DMS153 (cell line): ENCODE measurements at regions not wholly inside any gene's neighbourhood (a gene's known extent, or its start where the extent isn't known, plus 50 kb on each side); places are given as distances from the start of the nearest gene placed in this dataset.

Source experiments
- DNase-seq: peaks from one replicate; lab custom pipeline; 2025; lab: John Stamatoyannopoulos, UW

- DNase-seq: no peak
These were observed 235.0 kb downstream of the GLRX3 start for GRCh38 chr10:130371156-130371555.

DNA sequence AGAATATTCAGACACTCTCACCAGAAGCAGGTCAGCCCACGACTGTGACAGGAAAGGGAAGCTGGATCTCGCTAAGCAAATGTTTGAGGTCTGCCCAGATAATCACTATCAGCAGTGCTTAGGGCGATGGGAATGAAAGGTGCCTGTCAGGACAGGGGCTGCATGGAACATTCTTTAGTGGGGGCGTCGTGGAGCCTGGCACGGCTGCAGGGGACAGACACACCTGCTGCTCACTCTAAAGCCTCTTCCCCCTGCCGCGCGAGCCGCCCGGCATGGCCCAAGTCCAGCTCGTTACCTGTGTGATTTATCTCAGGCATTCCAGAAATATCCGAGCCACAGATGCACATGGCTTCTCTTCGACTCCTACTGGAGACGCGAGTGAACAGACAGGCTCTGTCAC is 235.5 kb downstream of the GLRX3 start:
- DNase-seq: no peak

- DNase-seq: peak; percentile 39
These were observed 236.0 kb downstream of the GLRX3 start for GRCh38 chr10:130372222-130372621.

GRCh38 chr10:130372866-130373265 is 236.7 kb downstream of the GLRX3 start:
- no peak for DNase-seq

DNA sequence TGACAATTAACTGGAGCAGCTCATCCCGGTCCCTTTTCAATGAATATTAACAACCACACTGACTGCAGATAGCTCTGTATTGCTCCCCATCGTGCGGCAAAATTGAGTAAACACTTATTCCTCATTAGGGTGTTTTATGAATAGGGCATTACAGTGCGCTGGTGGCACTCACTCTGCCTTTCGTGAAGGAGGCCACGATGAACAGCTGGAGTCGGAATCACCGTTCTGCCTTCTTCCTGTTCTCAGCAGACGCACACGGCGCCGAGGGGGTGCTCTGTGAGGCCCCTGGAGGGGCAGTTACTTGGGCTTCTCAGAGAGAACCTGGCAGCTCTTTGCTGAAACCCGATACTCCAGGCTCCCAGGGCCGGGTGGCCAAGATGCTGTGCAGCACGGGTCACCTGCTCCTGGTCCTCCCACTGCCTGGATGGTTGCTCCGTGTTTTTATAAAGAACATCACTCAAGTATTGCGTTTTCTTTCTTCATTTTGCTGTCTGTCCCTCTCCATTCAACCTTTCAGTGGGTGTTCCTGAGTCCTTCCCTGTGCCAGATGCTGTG is 241.9 kb downstream of the GLRX3 start:
- DNase-seq: peak; percentile 63

DNA sequence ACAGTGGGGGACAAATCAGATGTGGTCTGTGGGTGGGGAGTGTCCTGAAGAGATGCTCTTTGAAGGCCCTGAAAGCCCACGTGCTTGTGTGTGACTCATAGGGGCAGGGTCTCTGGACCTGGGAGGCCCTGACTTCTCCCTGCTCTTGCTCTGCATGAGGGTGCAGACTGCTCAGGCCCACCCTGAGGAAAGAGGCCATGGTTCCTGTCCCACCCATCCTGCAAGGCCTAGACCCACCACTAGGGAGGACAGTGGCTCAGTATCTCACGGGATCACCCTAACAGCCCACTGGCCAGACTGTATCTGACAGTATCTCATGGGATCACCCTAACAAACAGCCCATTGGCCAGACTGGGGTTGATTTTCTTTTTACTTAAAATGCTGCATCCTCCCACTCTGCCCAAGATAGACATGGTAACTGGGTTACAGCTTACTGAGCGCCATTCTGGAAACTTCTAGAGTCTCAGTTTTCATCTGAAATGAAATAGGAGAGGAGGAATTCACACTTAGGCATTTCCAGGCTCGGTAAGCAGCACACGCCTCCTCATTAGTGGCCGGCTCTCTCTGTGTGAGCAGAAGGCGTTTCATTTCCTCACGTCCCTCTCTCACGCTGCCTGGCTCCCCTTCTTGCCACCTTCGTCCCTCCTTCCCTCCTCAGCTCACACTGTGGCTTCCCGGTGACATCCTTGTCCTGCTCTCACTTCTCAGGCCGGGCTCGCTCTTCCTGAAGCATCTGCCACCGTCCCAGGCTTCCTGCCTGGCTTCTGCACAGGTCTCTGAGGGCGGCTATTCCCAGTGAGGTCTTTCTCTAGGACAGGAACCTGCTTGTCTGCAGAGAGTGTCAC is 242.6 kb downstream of the GLRX3 start:
- DNase-seq: no peak

DNA sequence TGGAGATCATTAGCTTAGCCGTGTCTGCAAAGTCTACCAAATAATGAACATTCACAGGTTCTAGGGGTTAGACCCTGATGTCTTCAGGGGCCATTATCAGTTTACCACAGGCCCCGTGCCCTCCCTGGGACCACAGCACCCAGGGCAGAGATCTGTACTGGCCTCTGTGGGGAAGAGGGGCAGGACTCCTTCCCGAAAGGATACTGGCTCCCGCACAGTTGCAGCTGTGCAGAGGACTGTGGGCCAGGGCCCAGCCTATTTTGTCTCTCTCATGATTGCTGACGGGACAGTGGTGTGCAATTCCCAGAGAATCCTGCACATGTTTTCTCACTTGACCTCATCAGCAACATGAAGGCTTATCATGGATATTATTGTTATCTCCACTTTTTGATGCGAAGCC is 243.9 kb downstream of the GLRX3 start:
- DNase-seq: no peak

- DNase-seq: no peak
These were observed 245.8 kb downstream of the GLRX3 start for GRCh38 chr10:130382031-130382430.

DNA sequence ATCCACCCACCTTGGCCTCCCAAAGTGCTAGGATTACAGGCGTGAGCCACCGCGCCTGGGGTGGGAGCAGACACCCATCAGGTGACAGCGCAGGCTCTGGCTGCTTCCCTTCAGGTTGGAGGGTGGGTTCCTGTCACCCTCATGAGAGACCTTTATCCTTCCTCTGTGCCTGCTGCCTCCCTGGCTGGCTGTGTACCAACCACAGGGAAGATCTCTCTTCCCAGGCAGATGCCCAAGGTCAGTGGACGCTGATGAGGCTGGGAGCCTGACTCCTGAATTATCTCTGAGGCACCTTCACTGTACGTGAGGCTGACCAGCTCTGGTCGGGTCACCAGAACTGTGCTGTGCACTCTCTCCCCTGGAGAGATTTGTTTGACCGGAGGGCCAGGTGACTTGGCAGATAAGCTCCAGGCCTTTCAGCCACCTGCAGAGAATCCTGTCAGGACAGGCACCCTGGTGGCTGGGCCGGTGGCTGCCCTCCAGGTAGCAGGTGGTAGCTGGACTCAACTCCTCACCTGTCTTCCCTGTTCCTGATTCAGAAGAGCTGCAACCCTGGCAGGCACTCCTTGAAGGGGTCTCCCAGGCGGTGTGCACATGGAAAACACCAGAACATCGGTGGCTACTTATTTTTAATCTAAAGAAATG is 251.9 kb downstream of the GLRX3 start:
- no peak for DNase-seq

DNA sequence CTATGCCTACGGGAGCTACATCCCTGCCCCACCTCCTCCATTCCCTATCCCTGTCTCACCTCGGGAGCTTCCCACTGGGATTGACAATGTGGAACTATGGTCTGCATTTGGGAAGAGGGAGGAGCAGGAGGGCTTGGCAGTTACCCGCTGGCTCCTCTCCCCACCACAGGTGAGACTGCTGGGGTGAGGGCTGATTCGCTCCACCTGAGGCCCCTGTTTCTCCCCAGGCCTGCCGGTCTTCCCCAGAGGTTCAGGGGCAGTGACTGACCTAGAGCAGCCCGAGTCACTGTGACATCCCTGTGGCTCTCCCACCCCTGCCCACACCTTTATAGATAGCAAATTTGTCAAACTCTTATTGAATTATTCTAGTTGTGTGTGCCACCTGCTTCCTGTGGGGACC is 252.6 kb downstream of the GLRX3 start:
- DNase-seq: no peak

DNA sequence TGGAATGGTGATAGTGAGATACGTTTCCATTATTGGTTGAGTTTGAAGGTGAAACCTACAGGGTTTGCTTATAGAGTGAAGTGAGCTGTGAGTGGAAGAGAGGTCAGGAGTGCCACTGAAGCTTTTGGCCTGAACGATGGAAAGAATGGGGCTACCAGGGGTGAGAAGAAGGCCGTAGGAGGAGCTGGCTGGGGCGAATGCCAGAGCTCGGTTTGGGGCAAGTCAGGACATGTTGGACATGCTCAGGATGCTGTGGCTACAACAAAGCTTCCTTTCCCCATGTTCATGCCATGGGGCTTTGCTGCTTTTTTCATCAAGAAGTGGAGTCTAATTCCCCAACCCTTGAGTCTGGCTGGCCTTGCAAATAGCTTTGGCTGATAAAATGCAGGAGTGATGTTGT is 253.7 kb downstream of the GLRX3 start:
- no peak for DNase-seq

DNA sequence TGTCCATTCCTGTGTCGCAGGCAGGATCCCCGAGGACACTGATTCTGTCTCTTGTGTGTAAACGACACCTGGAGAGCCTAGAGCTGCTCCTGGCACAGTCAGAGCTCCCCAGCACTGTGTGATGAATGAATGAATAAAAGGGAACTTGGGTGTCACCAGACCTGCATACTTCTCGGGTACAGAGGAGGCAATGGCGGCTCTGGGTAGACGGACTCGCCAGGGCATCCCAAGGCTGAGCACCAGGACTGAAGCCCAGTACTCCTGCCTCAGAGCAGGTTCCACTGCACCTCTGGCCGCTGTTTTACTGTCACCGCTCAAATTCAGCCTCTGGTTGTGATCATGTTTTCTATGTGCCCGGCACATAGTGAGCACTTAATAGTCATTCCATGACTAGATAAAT is 255.8 kb downstream of the GLRX3 start:
- DNase-seq: no peak

GRCh38 chr10:130393342-130393741 is 257.2 kb downstream of the GLRX3 start:
- no peak for DNase-seq

DNA sequence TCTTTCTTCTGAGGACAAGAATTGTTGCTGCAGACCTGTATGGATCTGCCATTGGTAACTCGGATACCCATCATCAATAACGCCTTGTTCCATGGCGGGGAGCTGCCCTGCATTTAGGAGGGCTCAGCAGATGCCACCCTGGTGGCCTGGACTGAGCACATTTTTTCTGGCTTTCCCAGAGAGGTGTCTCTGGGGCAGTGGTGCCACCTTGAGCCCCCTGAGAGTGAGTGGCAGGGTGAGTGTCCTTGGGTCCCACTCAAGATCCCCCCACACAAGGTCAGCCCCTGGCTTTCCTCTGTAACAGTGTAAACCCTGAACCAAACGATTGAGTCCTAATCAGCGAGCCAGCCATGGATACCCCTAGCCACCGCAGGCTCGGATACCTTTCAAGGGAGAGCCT is 258.6 kb downstream of the GLRX3 start:
- no peak for DNase-seq

DNA sequence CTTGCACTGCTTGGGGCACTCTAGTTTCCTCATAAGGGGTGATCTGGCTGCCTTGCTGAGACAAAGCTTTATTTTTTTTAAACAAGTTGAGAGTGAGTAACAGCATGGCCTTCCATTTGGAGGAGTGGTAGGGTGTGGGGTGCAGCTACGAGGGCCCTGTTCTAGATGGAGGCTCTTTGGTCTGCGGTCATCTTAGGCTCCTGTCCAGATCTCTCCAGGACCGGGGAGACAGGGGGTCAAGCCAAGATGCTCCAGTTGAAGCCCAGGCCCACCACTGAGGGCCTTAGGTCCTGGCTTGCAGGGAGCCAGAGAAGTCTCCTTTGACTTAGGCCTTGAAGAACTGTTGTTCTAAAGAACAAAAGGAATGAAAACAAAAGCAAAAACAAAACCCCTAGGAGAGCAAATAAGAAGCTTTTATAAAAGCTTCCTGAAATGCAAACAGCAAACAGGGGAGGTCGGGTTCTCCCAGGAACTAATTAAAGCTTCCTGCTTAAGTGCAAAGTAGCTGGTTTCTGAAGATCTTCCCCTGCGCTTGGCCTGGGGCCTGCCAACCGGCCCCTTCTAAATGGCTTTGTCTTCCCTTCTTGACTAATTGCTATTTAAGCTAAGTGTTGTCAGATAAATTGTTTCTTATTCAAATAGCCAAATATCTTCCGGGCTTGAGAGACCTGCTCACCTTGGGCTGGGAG is 259.2 kb downstream of the GLRX3 start:
- DNase-seq: no peak

- no peak for DNase-seq
These were observed 259.9 kb downstream of the GLRX3 start for GRCh38 chr10:130396044-130396443.

DNA sequence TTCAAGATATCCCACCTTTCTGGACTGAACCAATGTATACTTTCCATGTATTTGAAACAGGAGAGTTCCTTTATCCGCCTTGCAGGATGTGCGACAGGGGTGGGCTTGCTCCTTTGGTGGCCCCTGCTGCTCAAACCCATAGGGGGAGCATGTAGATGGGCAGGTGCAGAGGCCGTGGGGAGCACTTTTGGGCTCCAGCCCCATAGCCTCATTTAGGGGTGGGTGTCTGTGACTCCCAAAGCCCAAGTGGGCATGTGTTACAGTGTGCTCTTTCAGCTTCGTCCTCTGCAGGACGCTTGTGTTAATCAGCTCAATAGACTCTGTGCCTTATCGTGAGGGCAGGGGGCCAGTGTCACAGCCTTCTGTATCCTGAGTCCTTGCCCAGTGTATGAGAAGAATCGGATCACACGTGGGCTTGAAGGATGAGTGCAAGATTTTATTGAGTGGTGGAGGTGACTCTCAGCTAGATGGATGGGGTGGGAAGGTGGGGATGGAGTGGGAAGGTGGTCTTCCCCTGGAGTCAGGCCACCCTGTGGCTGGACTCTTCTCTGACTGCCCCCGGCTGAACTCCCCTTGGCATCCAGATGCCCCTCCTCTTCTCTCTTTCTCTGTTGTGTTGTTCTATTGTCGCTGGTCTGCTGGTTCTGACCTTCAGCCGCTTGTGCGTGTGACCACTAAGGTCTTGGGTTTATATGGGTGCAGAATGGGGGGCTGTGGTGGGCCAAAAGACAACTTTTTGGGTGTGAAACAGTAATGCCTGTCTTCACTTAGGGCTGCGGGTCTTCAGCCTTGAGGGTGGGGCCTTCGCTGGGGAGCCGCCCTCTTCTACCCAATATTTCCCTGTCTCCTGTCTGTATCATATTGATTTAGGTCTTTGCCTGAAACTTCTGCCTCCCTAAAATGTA is 262.2 kb downstream of the GLRX3 start:
- no peak for DNase-seq

GRCh38 chr10:130399425-130399950 is 263.3 kb downstream of the GLRX3 start:
- no peak for DNase-seq

GRCh38 chr10:130400890-130401289 is 264.7 kb downstream of the GLRX3 start:
- DNase-seq: no peak

DNA sequence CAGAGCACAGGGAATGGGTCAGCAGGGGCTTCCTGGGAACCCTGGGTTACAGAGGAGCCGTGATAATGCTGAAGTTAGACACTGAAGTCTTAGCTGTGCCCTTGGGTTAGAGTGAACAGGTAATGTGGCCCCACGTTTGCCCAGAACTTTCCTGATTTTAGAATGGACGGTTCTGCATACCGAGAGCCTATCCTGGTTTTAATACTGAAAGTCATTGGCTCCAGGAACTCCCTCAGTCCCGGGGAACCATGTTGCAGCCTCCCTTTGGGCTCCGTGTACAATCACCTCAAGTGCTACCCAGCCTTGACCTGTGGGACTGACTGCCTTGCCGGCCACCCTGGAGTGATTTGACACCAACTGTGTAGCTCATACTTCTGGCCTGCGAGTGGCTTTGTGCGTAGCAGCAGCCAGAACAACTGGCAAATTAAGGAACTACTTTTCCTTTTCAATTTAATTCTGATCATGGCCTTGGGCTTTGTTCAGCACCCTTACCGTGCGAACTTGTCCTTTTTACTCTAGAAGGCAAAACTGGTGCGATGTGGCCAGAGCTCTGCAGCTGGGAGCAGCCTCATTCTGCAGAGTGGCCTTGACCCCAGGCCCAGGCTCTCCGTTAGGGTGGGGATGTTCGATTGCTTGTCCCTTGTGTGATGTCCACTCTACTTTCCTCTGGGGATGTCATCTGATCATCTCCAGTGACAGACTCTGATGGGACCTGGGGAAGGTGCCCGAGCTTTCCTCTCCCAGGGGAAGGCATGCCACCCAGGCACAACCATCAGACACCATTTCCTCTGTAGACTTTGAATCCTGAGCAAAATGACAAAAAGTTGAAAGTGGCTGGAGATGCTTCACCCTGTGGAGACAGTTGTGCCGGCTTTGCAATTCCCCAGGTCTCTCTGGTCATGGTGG is 265.9 kb downstream of the GLRX3 start:
- DNase-seq: no peak
